Cardiac septum (tissue), 1 donor: ENCODE measurements at regions not wholly inside any gene's neighbourhood (a gene's known extent, or its start where the extent isn't known, plus 50 kb on each side); places are given as distances from the start of the nearest gene placed in this dataset.
"Not testable (repeated sequence)": the region's sequence is repeated elsewhere in the genome, so short reads cannot be mapped to it uniquely, and the experiment has no call there.

Experiments used
- DNase-seq: peaks from one replicate; pipeline ENCODE4 v3.0.0-alpha.2; 2020; ENCODE audit warnings: low spot score
- intact Hi-C: fragments of 100-400 bp; cut with DNase I; formaldehyde crosslinking; loops from one replicate; pipeline ENCODE4 v1.14.0; 2022
- donor health status: DM: no; HTN: no; CAD: no.

GRCh38 chr15:38782156-38782555 lies 217.5 kb upstream of the RASGRP1 start:
- no peak for DNase-seq
- intact Hi-C loops, result no loop called here

- intact Hi-C loops, result no loop called here
- no peak for DNase-seq
Observed at GRCh38 chr15:38788918-38789317, 224.3 kb upstream of the RASGRP1 start.

GRCh38 chr15:38789566-38789965 lies 225.0 kb upstream of the RASGRP1 start:
- intact Hi-C loops, result no loop called here

GRCh38 chr15:38793206-38793810 lies 228.7 kb upstream of the RASGRP1 start:
- intact Hi-C loops, result no loop called here
- no peak for DNase-seq

More at GRCh38 chr15:38789566-38789965, 225.0 kb upstream of the RASGRP1 start:
- DNase-seq, result no peak

- intact Hi-C loops, result no loop called here
- no peak for DNase-seq
Observed at GRCh38 chr15:38795471-38796245, 231.0 kb upstream of the RASGRP1 start.

- no peak for DNase-seq
- intact Hi-C loops, result no loop called here
Observed at GRCh38 chr15:38796589-38796988, 232.0 kb upstream of the RASGRP1 start.

- intact Hi-C loops, DNase-seq: not testable (repeated sequence)
Observed at GRCh38 chr15:38797506-38797905, 232.9 kb upstream of the RASGRP1 start.

- intact Hi-C loops, DNase-seq: not testable (repeated sequence)
Observed at GRCh38 chr15:38799202-38799601, 234.6 kb upstream of the RASGRP1 start.

DNA sequence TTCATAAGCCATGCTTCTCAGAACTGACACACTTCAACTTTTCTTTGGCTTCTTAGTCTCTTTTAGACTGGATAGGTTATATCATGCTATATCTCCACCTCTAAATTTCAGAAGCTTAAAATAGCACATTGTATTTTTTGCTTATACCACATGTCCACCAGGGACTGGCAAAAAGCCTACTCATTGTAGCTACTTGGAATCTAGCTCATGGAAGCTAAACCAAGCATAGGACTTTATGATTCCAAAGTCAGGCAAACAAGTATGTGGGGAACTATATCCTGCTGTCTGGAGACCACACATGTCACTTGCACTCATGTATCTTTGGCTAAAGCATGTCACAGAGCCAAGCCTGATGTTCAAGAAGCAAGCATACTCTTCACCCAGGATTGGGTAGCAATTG lies 245.0 kb upstream of the RASGRP1 start:
- intact Hi-C loops, result loop anchor here (10.0 kb wide), 2 partner anchors 215 to 315 kb away; no protein-coding TSS in a partner anchor
- no peak for DNase-seq

DNA sequence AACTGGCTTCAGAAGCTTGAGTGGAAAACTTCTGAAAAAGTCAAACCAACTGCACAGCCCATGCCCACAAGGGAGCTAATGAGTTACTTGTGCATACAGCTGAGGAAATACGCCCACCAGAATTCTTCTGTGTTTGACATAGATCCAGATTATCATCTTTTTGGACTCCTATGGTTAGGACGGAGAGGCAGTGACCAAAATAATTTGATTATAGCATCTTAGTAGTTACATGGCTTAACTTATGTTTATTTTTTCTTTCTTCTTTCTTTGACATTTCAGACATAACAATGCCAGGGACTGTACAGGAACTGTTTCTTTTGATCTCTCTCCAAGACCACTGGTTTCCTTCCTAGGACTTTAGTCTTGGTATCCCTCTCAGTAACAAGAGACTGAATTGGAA lies 246.1 kb upstream of the RASGRP1 start:
- no peak for DNase-seq
- intact Hi-C loops, result loop anchor here (10.0 kb wide), 2 partner anchors 214 to 314 kb away; no protein-coding TSS in a partner anchor

GRCh38 chr15:38814254-38814653 lies 249.6 kb upstream of the RASGRP1 start:
- intact Hi-C loops, result loop anchor here (10.0 kb wide), 2 partner anchors 211 to 311 kb away; no protein-coding TSS in a partner anchor

DNA sequence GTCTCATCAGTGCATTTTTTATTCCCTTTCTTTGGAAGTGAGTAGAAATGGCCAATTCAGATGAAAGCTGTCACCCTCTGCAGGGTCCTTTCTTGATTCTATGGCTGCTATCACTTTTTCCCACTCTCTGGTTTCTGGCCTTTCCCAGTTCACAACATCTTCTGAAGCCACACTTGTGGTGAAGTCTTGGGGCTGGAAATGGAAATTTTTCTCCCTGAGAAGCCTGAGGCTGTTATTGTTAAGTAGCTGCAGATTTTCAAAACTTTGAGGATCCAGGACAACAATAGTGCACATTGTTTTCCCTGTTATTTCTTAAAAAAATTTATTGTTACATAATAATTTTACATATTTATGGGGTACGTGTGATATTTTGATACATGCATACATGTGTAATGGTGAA lies 250.3 kb upstream of the RASGRP1 start:
- no peak for DNase-seq
- intact Hi-C loops, result loop anchor here (5.0 to 10.0 kb wide), 4 partner anchors 177 to 942 kb away; no protein-coding TSS in a partner anchor

More at GRCh38 chr15:38814254-38814653, 249.6 kb upstream of the RASGRP1 start:
- not testable (repeated sequence) for DNase-seq

GRCh38 chr15:38817427-38818156 lies 253.0 kb upstream of the RASGRP1 start:
- intact Hi-C loops, result loop anchor here (2.0 to 10.0 kb wide), 5 partner anchors 175 to 940 kb away; partner anchors contain the start of gene THBS1
- peak; percentile 88 for DNase-seq

- DNase-seq, result no peak
Observed at GRCh38 chr15:38818157-38818790, 253.7 kb upstream of the RASGRP1 start.

GRCh38 chr15:38819387-38819950 lies 254.9 kb upstream of the RASGRP1 start:
- no peak for DNase-seq
- intact Hi-C loops, result loop anchor here (5.0 to 10.0 kb wide), 4 partner anchors 173 to 938 kb away; no protein-coding TSS in a partner anchor

More at GRCh38 chr15:38818157-38818790, 253.7 kb upstream of the RASGRP1 start:
- intact Hi-C loops, result loop anchor here (5.0 to 10.0 kb wide), 4 partner anchors 174 to 939 kb away; no protein-coding TSS in a partner anchor

DNA sequence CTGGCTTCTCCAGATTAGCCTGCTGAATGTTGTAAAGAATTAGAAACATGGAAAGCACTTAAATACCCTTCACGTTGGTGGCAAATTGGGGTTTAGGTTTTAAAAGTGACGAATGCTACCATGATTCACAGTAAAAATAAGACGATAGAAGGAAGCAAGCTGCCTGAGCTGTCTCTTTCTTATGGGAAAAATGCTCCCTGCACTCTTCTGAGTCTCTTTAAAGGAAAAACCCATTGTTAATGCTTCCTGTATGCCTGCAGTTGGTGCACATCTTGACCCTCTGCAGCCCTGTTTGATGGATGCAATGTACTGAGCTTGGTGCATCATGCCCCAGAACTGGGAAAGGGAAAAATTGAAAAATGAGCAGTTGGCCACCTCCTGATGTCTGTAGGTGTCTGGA lies 258.6 kb upstream of the RASGRP1 start:
- intact Hi-C loops, result no loop called here

GRCh38 chr15:38824719-38825118 lies 260.1 kb upstream of the RASGRP1 start:
- intact Hi-C loops, result no loop called here
- DNase-seq, result no peak

More for the DNA sequence above, 258.6 kb upstream of the RASGRP1 start:
- DNase-seq, result no peak

DNA sequence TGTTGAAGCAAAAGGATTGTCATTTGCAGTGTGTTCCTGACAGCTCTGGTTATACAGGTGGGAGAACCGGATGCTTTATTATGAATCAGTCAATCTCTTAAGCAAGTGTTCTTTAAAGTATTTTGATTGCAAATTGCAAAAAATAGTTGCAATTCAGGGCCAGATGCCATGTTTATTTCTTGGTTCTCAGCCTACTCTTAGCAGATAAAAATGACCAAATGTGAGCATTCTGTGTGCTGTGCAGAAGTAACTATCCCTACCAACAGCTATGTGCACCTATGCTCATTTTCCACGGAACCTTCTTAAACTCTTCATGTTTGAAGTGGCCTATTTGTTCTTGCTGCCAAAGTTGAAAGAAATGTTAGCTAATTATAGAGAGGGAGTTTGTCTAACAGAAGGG lies 262.3 kb upstream of the RASGRP1 start:
- intact Hi-C loops, result no loop called here

GRCh38 chr15:38828031-38828532 lies 263.5 kb upstream of the RASGRP1 start:
- no peak for DNase-seq
- intact Hi-C loops, result no loop called here

More for the DNA sequence above, 262.3 kb upstream of the RASGRP1 start:
- DNase-seq, result no peak
